GM23338 (cell line): ENCODE measurements at regions not wholly inside any gene's neighbourhood (a gene's known extent, or its start where the extent isn't known, plus 50 kb on each side); places are given as distances from the start of the nearest gene placed in this dataset.

Source experiments
- ATAC-seq: fragments of 200-7000 bp; cut with Tn5 transposase; 3 replicates; pipeline ENCODE4 v1.9.1; 2020
- DNase-seq: peaks from one replicate; pipeline ENCODE4 v3.0.0-alpha.2; 2015; ENCODE audit warnings: low spot score
- H2AFZ ChIP-seq: fragments of 200-600 bp; sonication (generic); 2 replicates; pipeline ENCODE4 v1.8.0; 2016; ENCODE audit warnings: antibody characterized with exemption, mild to moderate bottlenecking, moderate library complexity
- H3F3A ChIP-seq: fragments of 200-600 bp; sonication (generic); replicated peaks from 2 replicates; pipeline ENCODE4 v1.8.0; 2017; ENCODE audit warnings: antibody characterized with exemption, mixed run types, low read depth
- H3K27ac ChIP-seq: fragments of 200-600 bp; sonication (generic); 2 replicates; pipeline ENCODE4 v1.6.1; 2016; ENCODE audit warnings: low read depth
- H3K27me3 ChIP-seq: fragments of 200-600 bp; sonication (generic); 2 replicates; pipeline ENCODE4 v1.8.0; 2016; ENCODE audit warnings: mild to moderate bottlenecking, mixed run types, moderate library complexity; ENCODE audit not compliant: insufficient read depth
- H3K36me3 ChIP-seq: fragments of 200-600 bp; sonication (generic); 2 replicates; pipeline ENCODE4 v1.8.0; 2016; ENCODE audit warnings: mild to moderate bottlenecking; ENCODE audit not compliant: insufficient read depth
- H3K4me1 ChIP-seq: fragments of 200-600 bp; sonication (generic); 2 replicates; pipeline ENCODE4 v1.8.0; 2016; ENCODE audit warnings: mild to moderate bottlenecking, moderate library complexity; ENCODE audit not compliant: insufficient read depth
- H3K4me2 ChIP-seq: fragments of 200-600 bp; sonication (generic); 2 replicates; pipeline ENCODE4 v1.7.1; 2017; ENCODE audit warnings: mixed run types
- H3K4me3 ChIP-seq: fragments of 200-600 bp; sonication (generic); 2 replicates; pipeline ENCODE4 v1.6.1; 2016; ENCODE audit warnings: mixed run types
- H3K79me2 ChIP-seq: fragments of 200-600 bp; sonication (generic); replicated peaks from 2 replicates; pipeline ENCODE4 v1.8.0; 2017; ENCODE audit warnings: mild to moderate bottlenecking; ENCODE audit not compliant: insufficient read depth
- H3K9me2 ChIP-seq: fragments of 200-600 bp; sonication (generic); 2 replicates; pipeline ENCODE4 v1.8.0; 2017; ENCODE audit not compliant: insufficient read depth
- H4K20me1 ChIP-seq: fragments of 200-600 bp; sonication (generic); replicated peaks from 2 replicates; pipeline ENCODE4 v1.8.0; 2017; ENCODE audit warnings: mild to moderate bottlenecking; ENCODE audit not compliant: insufficient read depth
- H3K27ac Mint-ChIP-seq: 2 replicates; pipeline ENCODE4 v1.8.0; 2020; ENCODE audit warnings: inconsistent platforms, mild to moderate bottlenecking, moderate library complexity, mixed read lengths
- H3K27me3 Mint-ChIP-seq: 3 replicates; pipeline ENCODE4 v1.8.0; 2022; ENCODE audit warnings: low read depth, mild to moderate bottlenecking, moderate library complexity, mixed read lengths, inconsistent platforms; ENCODE audit not compliant: insufficient read depth, poor library complexity
- H3K36me3 Mint-ChIP-seq: 3 replicates; pipeline ENCODE4 v1.8.0; 2021; ENCODE audit warnings: low read depth, mild to moderate bottlenecking, inconsistent platforms, moderate library complexity, mixed read lengths
- H3K4me1 Mint-ChIP-seq: 3 replicates; pipeline ENCODE4 v1.8.0; 2020; ENCODE audit warnings: mild to moderate bottlenecking, inconsistent platforms, mixed read lengths
- H3K4me3 Mint-ChIP-seq: 3 replicates; pipeline ENCODE4 v1.8.0; 2021; ENCODE audit warnings: moderate library complexity, mild to moderate bottlenecking, inconsistent platforms, mixed read lengths
- H3K9me3 Mint-ChIP-seq: 3 replicates; pipeline ENCODE4 v1.8.0; 2020; ENCODE audit warnings: moderate library complexity, mild to moderate bottlenecking, inconsistent platforms, mixed read lengths
- CREB1 ChIP-seq: fragments of 250-450 bp; sonication (Bioruptor Pico); IDR thresholded peaks from 2 replicates; pipeline ENCODE4 v1.5.0; 2020; ENCODE audit warnings: low read depth, mild to moderate bottlenecking, moderate library complexity
- CTCF ChIP-seq, 2 experiments: fragments of 200-600 bp in 1 of 2; sonication (generic) in 1 of 2; conservative IDR thresholded peaks; 2 replicates each; pipeline versions ENCODE4 v1.5.1 to v1.6.1; 2016 to 2017; ENCODE audit warnings: antibody characterized with exemption in 2 of 2, low read depth in 2 of 2, mild to moderate bottlenecking in 2 of 2, moderate library complexity in 1 of 2
- EZH2 ChIP-seq: fragments of 200-600 bp; sonication (generic); IDR thresholded peaks from one replicate; pipeline ENCODE4 v1.8.0; 2017; ENCODE audit warnings: antibody characterized with exemption, mild to moderate bottlenecking, low read depth; ENCODE audit not compliant: unreplicated experiment
- EZH2phosphoT487 ChIP-seq: fragments of 200-600 bp; sonication (generic); IDR thresholded peaks from one replicate; pipeline ENCODE4 v1.8.1; 2018; ENCODE audit warnings: antibody characterized with exemption; ENCODE audit not compliant: unreplicated experiment
- JUNB ChIP-seq: IDR thresholded peaks from one replicate; pipeline ENCODE4 v1.6.1; 2016; ENCODE audit warnings: antibody characterized with exemption; ENCODE audit not compliant: unreplicated experiment
- NANOG ChIP-seq: IDR thresholded peaks from 2 replicates; pipeline ENCODE4 v1.6.1; 2016; ENCODE audit warnings: antibody characterized with exemption, borderline replicate concordance
- POLR2AphosphoS5 ChIP-seq: IDR thresholded peaks from 2 replicates; pipeline ENCODE4 v1.6.1; 2016; ENCODE audit warnings: antibody characterized with exemption, low read depth
- STAT1 ChIP-seq: IDR thresholded peaks from one replicate; pipeline ENCODE4 v1.6.1; 2016; ENCODE audit warnings: antibody characterized with exemption; ENCODE audit not compliant: unreplicated experiment
- ZNF114 ChIP-seq: fragments of 250-450 bp; sonication (Bioruptor Pico); IDR thresholded peaks from 2 replicates; pipeline ENCODE4 v1.5.0; 2020; ENCODE audit warnings: mild to moderate bottlenecking, moderate library complexity
- ZNF331 ChIP-seq: fragments of 250-450 bp; sonication (Bioruptor Pico); IDR thresholded peaks from 2 replicates; pipeline ENCODE4 v1.5.0; 2020; ENCODE audit warnings: low read depth, mild to moderate bottlenecking, moderate library complexity
- TF ChIP-seq, protein P1 (sequence below): fragments of 250-450 bp; sonication (Bioruptor Pico); IDR thresholded peaks from 2 replicates; pipeline ENCODE4 v1.5.0; 2020; ENCODE audit warnings: mild to moderate bottlenecking, moderate library complexity
- TF ChIP-seq, protein P2 (sequence below): IDR thresholded peaks from one replicate; pipeline ENCODE4 v1.6.1; 2018; ENCODE audit warnings: antibody characterized with exemption; ENCODE audit not compliant: unreplicated experiment
- TF ChIP-seq, protein P3 (sequence below): IDR thresholded peaks from 2 replicates; pipeline ENCODE4 v1.6.1; 2016; ENCODE audit warnings: antibody characterized with exemption

GRCh38 chr6:146908786-146909185 is 295.4 kb upstream of the STXBP5 start (continued):
- TF ChIP-seq, protein P1, sequence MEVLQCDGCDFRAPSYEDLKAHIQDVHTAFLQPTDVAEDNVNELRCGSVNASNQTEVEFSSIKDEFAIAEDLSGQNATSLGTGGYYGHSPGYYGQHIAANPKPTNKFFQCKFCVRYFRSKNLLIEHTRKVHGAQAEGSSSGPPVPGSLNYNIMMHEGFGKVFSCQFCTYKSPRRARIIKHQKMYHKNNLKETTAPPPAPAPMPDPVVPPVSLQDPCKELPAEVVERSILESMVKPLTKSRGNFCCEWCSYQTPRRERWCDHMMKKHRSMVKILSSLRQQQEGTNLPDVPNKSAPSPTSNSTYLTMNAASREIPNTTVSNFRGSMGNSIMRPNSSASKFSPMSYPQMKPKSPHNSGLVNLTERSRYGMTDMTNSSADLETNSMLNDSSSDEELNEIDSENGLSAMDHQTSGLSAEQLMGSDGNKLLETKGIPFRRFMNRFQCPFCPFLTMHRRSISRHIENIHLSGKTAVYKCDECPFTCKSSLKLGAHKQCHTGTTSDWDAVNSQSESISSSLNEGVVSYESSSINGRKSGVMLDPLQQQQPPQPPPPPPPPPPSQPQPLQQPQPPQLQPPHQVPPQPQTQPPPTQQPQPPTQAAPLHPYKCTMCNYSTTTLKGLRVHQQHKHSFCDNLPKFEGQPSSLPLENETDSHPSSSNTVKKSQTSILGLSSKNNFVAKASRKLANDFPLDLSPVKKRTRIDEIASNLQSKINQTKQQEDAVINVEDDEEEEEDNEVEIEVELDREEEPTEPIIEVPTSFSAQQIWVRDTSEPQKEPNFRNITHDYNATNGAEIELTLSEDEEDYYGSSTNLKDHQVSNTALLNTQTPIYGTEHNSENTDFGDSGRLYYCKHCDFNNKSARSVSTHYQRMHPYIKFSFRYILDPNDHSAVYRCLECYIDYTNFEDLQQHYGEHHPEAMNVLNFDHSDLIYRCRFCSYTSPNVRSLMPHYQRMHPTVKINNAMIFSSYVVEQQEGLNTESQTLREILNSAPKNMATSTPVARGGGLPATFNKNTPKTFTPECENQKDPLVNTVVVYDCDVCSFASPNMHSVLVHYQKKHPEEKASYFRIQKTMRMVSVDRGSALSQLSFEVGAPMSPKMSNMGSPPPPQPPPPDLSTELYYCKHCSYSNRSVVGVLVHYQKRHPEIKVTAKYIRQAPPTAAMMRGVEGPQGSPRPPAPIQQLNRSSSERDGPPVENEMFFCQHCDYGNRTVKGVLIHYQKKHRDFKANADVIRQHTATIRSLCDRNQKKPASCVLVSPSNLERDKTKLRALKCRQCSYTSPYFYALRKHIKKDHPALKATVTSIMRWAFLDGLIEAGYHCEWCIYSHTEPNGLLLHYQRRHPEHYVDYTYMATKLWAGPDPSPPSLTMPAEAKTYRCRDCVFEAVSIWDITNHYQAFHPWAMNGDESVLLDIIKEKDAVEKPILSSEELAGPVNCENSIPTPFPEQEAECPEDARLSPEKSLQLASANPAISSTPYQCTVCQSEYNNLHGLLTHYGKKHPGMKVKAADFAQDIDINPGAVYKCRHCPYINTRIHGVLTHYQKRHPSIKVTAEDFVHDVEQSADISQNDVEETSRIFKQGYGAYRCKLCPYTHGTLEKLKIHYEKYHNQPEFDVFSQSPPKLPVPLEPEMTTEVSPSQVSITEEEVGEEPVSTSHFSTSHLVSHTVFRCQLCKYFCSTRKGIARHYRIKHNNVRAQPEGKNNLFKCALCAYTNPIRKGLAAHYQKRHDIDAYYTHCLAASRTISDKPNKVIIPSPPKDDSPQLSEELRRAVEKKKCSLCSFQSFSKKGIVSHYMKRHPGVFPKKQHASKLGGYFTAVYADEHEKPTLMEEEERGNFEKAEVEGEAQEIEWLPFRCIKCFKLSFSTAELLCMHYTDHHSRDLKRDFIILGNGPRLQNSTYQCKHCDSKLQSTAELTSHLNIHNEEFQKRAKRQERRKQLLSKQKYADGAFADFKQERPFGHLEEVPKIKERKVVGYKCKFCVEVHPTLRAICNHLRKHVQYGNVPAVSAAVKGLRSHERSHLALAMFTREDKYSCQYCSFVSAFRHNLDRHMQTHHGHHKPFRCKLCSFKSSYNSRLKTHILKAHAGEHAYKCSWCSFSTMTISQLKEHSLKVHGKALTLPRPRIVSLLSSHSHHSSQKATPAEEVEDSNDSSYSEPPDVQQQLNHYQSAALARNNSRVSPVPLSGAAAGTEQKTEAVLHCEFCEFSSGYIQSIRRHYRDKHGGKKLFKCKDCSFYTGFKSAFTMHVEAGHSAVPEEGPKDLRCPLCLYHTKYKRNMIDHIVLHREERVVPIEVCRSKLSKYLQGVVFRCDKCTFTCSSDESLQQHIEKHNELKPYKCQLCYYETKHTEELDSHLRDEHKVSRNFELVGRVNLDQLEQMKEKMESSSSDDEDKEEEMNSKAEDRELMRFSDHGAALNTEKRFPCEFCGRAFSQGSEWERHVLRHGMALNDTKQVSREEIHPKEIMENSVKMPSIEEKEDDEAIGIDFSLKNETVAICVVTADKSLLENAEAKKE: no peak
- TF ChIP-seq NANOG (no peak), ZNF331 (no peak), EZH2 (no peak), CREB1 (no peak)

DNA sequence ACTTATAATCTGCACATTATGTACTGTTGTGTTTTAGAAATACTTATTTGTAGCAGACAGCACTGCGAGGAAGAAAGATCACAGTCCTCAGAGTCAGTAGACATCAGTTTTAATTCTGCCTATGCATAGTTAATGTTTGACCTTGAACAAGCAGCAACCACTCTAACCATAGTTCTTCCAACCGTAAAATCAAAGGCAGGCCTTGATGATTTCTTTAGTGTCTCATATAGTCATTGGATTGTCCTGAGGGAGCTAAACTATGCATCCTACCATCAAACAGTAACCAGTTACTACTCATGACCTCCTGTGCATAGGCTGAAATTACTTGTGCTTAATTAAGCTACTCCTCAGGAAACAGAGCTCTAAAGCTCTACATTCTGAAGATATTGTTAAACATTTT is 294.8 kb upstream of the STXBP5 start:
- no peak overlapping the region for H3K4me2 ChIP-seq
- H3K9me3 Mint-ChIP-seq: no peaks in the 10 kb centered on the region
- H3F3A ChIP-seq: no peaks in the 10 kb centered on the region
- ATAC-seq (no peak), DNase-seq (no peak)
- no peaks in the 10 kb centered on the region for H3K36me3 ChIP-seq
- H3K79me2 ChIP-seq: no peaks in the 10 kb centered on the region
- no peak overlapping the region for H3K27ac ChIP-seq
- peaks cover 11% of the 10 kb centered on the region; the same call in 1 of the 2 replicates for H3K4me1 ChIP-seq
- H3K27me3 ChIP-seq: no peaks in the 10 kb centered on the region
- no peak overlapping the region for H3K27ac Mint-ChIP-seq
- H3K9me2 ChIP-seq: peaks cover 3% of the 10 kb centered on the region; the same call in 1 of the 2 replicates
- no peak overlapping the region for H3K4me3 ChIP-seq
- H4K20me1 ChIP-seq: no peaks in the 10 kb centered on the region
- H3K4me3 Mint-ChIP-seq: no peak overlapping the region
- no peak overlapping the region for H2AFZ ChIP-seq
- H3K4me1 Mint-ChIP-seq: peaks cover 12% of the 10 kb centered on the region; the same call in 2 of the 3 replicates
- no peaks in the 10 kb centered on the region for H3K36me3 Mint-ChIP-seq
- H3K27me3 Mint-ChIP-seq: peaks cover 2% of the 10 kb centered on the region
- TF ChIP-seq NANOG (no peak), CTCF (conservative IDR thresholded peaks at IDR 0.05; ENCODE audit: low read depth in 2 of 2) (no peak), JUNB (no peak), ZNF114 (CRISPR knock-in tag) (no peak), CREB1 (no peak), EZH2phosphoT487 (no peak), POLR2AphosphoS5 (no peak), STAT1 (no peak), ZNF331 (no peak)
- TF ChIP-seq, protein P2, sequence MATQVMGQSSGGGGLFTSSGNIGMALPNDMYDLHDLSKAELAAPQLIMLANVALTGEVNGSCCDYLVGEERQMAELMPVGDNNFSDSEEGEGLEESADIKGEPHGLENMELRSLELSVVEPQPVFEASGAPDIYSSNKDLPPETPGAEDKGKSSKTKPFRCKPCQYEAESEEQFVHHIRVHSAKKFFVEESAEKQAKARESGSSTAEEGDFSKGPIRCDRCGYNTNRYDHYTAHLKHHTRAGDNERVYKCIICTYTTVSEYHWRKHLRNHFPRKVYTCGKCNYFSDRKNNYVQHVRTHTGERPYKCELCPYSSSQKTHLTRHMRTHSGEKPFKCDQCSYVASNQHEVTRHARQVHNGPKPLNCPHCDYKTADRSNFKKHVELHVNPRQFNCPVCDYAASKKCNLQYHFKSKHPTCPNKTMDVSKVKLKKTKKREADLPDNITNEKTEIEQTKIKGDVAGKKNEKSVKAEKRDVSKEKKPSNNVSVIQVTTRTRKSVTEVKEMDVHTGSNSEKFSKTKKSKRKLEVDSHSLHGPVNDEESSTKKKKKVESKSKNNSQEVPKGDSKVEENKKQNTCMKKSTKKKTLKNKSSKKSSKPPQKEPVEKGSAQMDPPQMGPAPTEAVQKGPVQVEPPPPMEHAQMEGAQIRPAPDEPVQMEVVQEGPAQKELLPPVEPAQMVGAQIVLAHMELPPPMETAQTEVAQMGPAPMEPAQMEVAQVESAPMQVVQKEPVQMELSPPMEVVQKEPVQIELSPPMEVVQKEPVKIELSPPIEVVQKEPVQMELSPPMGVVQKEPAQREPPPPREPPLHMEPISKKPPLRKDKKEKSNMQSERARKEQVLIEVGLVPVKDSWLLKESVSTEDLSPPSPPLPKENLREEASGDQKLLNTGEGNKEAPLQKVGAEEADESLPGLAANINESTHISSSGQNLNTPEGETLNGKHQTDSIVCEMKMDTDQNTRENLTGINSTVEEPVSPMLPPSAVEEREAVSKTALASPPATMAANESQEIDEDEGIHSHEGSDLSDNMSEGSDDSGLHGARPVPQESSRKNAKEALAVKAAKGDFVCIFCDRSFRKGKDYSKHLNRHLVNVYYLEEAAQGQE: no peak
- TF ChIP-seq, protein P3, sequence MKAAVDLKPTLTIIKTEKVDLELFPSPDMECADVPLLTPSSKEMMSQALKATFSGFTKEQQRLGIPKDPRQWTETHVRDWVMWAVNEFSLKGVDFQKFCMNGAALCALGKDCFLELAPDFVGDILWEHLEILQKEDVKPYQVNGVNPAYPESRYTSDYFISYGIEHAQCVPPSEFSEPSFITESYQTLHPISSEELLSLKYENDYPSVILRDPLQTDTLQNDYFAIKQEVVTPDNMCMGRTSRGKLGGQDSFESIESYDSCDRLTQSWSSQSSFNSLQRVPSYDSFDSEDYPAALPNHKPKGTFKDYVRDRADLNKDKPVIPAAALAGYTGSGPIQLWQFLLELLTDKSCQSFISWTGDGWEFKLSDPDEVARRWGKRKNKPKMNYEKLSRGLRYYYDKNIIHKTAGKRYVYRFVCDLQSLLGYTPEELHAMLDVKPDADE: no peak
